Activated naive CD4-positive, alpha-beta T cell treated with anti-CD3 and anti-CD28 coated beads, Interleukin-2, amount 50 U/mL, for 72 hours (primary cell): ENCODE measurements at regions not wholly inside any gene's neighbourhood (a gene's known extent, or its start where the extent isn't known, plus 50 kb on each side); places are given as distances from the start of the nearest gene placed in this dataset.
"Not testable (repeated sequence)": the region's sequence is repeated elsewhere in the genome, so short reads cannot be mapped to it uniquely, and the experiment has no call there.

Source experiments
- ATAC-seq, 2 donors: fragments of 150-1000 bp; cut with Tn5 transposase; 2 replicates each; pipeline ENCODE4 v1.10.0; 2021; ENCODE audit warnings: mild to moderate bottlenecking in 2 of 2, moderate library complexity in 2 of 2
- DNase-seq, 2 donors: peaks; one replicate each; pipeline ENCODE4 v3.0.0; 2021 to 2022; ENCODE audit warnings: low spot score in 2 of 2
- H3K27ac Mint-ChIP-seq, 2 donors: one replicate each; pipeline ENCODE4 v1.8.0; 2022; ENCODE audit warnings: mild to moderate bottlenecking in 2 of 2, mixed read lengths in 2 of 2
- H3K36me3 Mint-ChIP-seq, 2 donors: one replicate each; pipeline ENCODE4 v1.8.0; 2022; ENCODE audit warnings: mixed read lengths in 2 of 2
- H3K9me3 Mint-ChIP-seq, 2 donors: one replicate each; pipeline ENCODE4 v1.8.0; 2022; ENCODE audit warnings: mixed read lengths in 2 of 2

DNA sequence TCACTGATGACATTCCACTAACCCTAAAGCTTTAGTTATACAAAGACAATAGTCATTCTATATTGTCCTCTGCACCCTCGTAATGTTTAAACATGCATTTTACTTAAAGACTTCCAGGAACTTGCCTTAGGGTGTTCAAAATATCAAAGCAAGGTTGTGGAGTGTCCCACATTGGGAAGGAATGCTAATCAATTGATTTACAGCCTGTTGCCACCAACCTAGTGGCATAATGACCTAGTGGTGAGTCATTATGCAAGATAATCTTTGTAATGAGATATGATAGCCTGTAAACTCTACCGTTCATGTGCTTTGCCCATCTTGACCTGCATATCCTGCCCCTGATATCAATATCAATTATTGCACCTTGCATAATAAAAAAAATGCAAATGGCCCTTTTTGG lies 542.9 kb downstream of the CDH9 start:
- no peak for DNase-seq
- Mint-ChIP-seq H3K36me3 (peaks cover 0 to 16% of the 10 kb centered on the region in 2 donors), H3K27ac (no peak overlapping the region), H3K9me3 (peaks cover 15 to 16% of the 10 kb centered on the region in 2 donors)
- ATAC-seq: no peak

DNA sequence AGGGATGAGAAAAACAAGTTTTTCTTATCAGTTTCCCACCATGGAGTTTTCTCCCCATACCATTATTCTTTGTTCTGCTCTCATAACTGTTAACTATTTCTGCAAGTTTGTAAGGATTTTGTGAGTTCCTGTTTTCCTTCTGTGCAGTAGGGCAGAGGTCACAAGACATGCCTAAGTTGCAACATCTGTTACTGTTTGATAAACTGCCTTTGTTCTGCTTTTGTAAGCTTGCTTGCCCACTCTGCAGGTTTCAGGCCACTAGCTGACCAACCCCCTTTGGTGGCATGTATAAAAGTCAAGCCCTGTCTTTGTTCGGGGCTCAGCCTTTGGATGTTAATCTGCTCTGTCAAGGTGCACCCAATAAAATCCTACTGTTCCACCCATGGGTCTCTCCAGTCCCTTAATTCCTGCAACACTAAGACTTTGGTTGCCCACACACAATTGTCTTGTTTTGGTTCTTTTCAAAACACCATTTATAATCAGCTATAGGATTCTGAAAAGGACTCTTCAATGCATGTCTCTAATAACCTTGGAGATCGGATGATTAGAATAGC lies 545.4 kb downstream of the CDH9 start:
- Mint-ChIP-seq H3K36me3 (peaks cover 0 to 21% of the 10 kb centered on the region in 2 donors), H3K9me3 (peaks cover 20 to 27% of the 10 kb centered on the region in 2 donors), H3K27ac (no peak overlapping the region)
- DNase-seq (no peak), ATAC-seq (no peak)

DNA sequence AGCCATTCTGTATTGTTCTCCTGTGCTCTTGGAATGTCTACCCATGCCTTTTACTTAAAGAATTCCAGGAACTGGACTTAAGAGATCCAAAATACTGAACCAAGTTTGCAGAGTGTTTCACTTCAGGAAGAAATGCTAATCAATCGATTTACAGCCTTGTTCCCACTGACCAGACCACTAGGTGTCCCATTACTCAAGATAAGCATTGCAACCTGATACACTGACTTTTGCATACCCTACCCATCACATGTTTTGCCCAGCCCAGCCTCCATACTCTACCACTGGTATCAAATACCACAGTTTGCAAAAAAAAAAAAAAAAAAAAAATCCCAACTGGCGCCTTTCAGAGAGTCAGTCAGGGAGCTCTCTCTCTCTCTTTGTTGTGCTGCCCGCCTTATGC lies 550.8 kb downstream of the CDH9 start:
- Mint-ChIP-seq H3K9me3 (peaks cover 16 to 24% of the 10 kb centered on the region in 2 donors), H3K27ac (no peak overlapping the region), H3K36me3 (peaks cover 5 to 22% of the 10 kb centered on the region in 2 donors)
- DNase-seq (no peak), ATAC-seq (no peak)

DNA sequence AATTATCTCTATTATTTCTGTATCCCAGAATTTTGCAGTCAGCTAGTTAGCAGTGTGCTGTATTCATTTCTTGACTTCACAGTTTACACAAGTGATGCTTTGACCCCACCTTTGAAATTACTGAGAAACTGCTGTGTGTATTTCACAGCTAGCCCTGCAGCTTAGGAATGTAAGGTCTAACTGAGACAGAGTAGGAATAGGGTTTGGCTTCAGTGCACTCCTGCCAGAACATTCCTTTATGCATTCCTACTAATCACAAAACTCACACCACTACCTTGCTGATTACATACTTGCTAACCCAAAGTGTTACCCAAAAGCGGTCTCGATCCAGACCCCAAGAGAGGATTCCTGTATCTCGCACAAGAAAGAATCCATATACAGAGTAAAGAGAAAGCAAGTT lies 551.8 kb downstream of the CDH9 start:
- H3K9me3 Mint-ChIP-seq: peaks cover 16 to 24% of the 10 kb centered on the region in 2 donors

DNA sequence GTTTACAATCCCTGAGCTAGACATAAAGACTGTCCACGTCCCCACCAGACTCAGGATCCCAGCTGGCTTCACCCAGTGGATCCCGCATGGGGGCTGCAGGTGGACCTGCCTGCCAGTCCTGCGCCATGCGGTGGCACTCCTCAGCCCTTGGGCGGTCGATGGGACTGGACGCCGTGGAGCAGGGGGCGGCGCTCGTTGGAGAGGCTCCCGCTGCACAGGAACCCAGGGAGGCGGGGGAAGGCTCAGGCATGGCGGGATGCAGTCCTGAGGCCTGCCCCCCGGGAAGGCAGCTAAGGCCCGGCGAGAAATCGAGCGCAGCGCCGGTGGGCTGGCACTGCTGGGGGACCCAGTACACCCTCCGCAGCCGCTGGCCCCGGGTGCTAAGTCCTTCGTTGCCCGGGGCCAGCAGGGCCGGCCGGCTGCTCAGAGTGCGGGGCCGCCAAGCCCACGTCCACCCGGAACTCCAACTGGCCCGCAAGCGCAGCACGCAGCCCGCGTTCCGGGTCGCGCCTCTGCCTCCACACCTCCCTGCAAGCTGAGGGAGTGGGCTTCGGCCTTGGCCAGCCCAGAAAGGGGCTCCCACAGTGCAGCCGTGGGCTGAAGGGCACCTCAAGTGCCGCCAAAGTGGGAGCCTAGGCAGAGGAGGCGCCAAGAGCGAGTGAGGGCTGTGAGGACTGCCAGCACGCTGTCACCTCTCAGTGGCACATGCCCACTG lies 553.1 kb downstream of the CDH9 start:
- H3K27ac Mint-ChIP-seq, DNase-seq, ATAC-seq: not testable (repeated sequence)
- peaks cover 13 to 19% of the 10 kb centered on the region in 2 donors for H3K9me3 Mint-ChIP-seq
- H3K36me3 Mint-ChIP-seq: peaks cover 5 to 22% of the 10 kb centered on the region in 2 donors

More for the DNA sequence above, 551.8 kb downstream of the CDH9 start:
- ATAC-seq (no peak), DNase-seq (no peak)
- Mint-ChIP-seq H3K27ac (no peak overlapping the region), H3K36me3 (peaks cover 5 to 22% of the 10 kb centered on the region in 2 donors)

DNA sequence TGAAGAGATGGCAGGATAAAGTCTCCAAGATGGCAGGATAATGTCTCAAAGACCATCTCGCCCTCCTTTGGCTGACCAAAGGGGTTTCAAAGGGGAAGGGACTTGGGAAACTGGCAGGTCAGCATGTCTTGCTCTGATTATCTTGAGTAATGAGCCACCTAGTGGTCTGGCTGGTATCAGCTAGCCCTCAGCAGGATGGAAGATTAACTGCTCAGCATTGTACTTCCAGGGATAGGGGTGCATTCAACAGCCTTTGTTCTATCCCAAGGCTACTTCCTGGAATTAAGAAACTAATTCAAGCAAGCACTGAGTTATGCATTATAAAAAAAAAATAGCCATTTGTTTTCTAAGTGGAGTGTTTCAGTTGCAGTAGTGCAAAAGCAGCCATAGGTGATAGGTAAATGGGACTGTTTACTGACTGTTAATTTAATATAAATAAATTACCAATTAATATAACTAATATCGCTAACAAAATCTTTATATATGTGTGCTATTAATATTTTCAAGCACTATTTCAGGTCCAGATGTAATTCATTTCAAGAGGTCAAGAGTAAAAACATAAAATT lies 555.5 kb downstream of the CDH9 start:
- H3K36me3 Mint-ChIP-seq: peaks cover 5 to 16% of the 10 kb centered on the region in 2 donors
- no peak for ATAC-seq
- no peak overlapping the region for H3K27ac Mint-ChIP-seq
- H3K9me3 Mint-ChIP-seq: peaks cover 7 to 12% of the 10 kb centered on the region in 2 donors
- no peak for DNase-seq

DNA sequence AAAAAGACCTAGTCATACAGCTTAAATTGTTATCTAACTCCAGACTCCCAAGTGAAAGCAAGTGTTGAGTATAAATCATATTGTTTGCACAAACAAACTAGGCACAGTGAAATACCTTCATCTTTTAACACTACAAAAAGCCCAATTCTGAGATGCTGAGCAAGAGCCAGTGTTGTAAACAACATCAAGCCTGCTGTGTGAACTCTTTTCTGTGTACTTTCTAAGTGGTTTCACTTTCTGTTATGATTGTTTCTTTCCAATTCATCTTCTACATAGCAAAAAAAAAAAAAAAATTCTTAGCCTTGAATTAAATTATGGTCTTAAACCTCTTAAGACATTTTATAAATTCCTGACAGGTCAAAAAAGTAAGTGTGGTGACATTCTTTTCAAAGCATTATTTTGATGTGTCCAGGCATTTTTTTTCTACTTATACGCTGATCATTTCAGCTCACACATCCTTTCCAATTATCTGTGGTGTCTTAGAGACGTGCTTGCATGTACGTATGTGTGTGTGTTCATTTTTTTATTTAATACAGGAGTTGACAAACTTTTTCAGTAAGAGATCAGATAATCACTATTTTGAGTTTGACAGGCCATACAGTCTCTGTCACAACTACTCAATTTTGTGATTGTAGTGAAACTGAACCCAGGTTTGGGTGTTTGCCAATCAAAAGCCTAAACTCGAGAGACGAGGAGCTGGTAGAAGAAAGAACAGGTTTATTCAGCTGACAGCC lies 556.1 kb downstream of the CDH9 start:
- no peak for ATAC-seq

DNA sequence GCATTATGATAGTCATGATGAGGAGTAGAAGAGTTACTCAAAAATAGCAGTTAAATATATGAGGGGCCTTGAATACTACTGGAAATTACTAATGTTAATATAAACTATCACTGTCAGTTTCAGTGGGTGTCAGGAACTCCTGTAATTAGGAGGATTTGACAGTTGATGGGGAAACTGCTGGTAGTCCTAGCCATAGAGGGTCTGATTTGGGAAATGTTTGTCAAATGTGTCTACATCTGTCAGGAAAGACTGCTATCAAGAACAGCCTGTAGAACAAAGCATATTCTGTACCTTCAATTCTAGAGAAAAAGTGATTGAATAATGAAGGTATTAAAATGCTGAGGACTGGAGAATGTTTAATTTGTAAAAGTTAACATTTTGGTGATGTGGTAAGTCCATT lies 567.9 kb downstream of the CDH9 start:
- DNase-seq: no peak
- H3K9me3 Mint-ChIP-seq: peaks cover 9% of the 10 kb centered on the region in 2 donors
- no peaks in the 10 kb centered on the region for H3K36me3 Mint-ChIP-seq
- no peak for ATAC-seq
- no peak overlapping the region for H3K27ac Mint-ChIP-seq

More for the DNA sequence above, 556.1 kb downstream of the CDH9 start:
- H3K27ac Mint-ChIP-seq: no peak overlapping the region
- peaks cover 5 to 16% of the 10 kb centered on the region in 2 donors for H3K36me3 Mint-ChIP-seq
- DNase-seq: no peak
- peaks cover 5 to 10% of the 10 kb centered on the region in 2 donors for H3K9me3 Mint-ChIP-seq

DNA sequence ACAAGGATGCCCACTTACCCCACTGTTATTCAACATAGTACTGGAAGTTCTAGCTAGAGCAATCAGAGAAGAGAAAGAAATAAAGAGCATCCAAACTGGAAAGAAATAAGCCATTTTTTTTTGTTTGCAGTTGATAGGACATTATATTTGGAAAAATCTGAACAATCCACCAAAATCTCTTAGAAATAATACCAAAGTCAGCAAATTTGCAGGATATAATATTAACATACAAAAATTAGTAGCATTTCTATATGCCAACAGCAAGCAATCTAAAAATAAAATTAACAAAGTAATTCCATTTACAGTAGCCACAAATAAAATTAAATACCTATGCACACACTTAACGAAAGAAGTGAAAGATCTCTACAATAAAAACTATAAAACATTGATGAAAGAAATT lies 599.3 kb downstream of the CDH9 start:
- ATAC-seq (no peak), DNase-seq (no peak)
- H3K36me3 Mint-ChIP-seq: no peaks in the 10 kb centered on the region
- H3K27ac Mint-ChIP-seq: no peak overlapping the region
- H3K9me3 Mint-ChIP-seq: peaks cover 20 to 24% of the 10 kb centered on the region in 2 donors

DNA sequence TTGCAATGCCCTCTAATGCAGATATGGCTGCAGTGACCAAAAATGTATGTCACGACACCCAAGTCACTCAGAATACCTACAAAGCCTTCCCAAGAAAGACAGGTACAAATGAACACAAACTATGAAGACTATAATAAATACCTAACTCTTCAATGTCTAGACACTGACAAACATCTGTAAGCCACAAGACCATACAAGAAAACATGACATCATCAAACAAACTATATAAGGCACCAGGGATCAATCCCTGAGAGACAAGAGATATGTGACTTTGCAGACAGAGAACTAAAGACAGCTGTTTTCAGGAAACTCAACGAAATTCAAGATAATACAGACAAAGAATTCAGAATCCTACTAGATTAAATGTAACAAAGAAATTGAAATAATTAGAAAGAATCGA lies 603.7 kb downstream of the CDH9 start:
- peaks cover 0 to 4% of the 10 kb centered on the region in 2 donors for H3K36me3 Mint-ChIP-seq
- H3K27ac Mint-ChIP-seq: no peak overlapping the region
- ATAC-seq: no peak

DNA sequence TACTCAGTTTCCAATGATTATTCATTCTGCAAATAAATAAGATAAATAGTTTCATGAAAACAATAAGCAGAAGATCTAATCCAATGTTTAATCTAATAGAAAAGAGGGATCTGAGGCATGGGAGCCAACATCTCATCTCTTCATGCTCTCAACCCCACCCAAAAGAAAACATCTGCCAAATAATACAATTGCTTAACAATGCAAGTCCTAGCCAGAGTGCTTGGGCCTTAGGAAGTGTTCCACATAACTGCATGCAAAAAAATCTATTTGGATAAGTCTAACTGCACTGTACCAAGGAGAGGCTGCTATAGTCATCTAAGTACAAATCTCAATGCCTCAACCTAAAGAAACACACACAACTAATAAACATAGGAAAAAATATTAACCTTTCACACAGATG lies 606.0 kb downstream of the CDH9 start:
- ATAC-seq (no peak), DNase-seq (no peak)
- Mint-ChIP-seq H3K36me3 (peaks cover 0 to 4% of the 10 kb centered on the region in 2 donors), H3K9me3 (peaks cover 11 to 23% of the 10 kb centered on the region in 2 donors), H3K27ac (no peak overlapping the region)

More for the DNA sequence above, 603.7 kb downstream of the CDH9 start:
- H3K9me3 Mint-ChIP-seq: peaks cover 16 to 20% of the 10 kb centered on the region in 2 donors
- no peak for DNase-seq

DNA sequence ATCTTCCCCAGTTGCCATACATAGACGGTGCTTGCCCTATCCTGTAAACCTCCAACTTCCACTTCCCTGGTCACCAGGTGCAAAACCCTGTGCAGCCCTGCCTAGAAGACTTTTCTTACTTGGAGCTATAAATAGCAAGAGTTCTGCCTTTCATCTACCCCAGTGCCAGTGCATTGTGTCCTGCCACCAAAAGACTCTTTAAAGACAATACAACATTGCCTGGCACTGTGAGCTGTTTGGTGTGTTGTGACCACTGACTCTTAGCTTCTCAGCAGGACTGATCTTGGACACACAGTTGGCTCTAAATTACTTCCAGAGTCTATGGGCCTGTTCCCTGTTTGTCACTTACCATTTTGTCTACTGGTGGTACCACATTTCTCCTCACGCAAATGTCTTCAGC lies 608.1 kb downstream of the CDH9 start:
- Mint-ChIP-seq H3K9me3 (peaks cover 11 to 23% of the 10 kb centered on the region in 2 donors), H3K27ac (no peak overlapping the region), H3K36me3 (peaks cover 0 to 9% of the 10 kb centered on the region in 2 donors)
- DNase-seq (no peak), ATAC-seq (no peak)

DNA sequence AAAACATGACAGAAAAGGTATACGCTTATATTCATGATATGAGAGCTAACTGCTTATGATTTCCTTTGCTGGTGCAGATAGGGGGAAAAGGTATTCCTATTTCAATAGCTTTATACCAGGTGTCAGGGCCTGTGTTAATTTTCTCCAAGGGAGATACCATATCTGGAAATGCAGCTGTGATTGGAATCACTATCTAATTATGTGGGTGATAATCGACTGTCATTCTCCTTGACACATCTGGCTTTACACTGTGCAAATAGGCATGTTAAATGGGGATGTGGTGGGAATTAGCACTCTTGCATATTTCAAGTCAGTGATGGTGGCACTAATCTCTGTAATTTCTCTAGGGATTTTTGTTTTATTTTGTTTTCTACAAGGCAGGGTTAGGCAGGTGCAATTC lies 611.1 kb downstream of the CDH9 start:
- Mint-ChIP-seq H3K36me3 (peaks cover 0 to 7% of the 10 kb centered on the region in 2 donors), H3K9me3 (peaks cover 12 to 23% of the 10 kb centered on the region in 2 donors), H3K27ac (no peak overlapping the region)
- ATAC-seq (no peak), DNase-seq (no peak)

DNA sequence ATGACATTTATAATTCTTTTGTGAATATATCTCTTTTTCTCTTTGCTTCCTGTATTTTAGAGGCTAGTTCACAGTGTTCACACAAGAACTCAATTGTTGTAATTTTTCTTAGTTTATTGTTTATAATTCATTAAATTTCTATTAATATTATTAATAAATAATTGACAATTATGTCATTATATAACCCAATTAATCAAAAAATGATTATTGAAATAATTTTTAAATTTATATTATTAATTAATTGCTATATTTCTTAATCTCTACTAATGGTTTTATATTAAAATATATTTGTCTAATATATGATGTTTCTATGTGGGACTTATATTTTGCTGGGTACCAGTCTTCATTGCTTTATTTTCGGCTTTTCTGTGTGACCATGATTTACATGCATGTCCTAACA lies 618.4 kb downstream of the CDH9 start:
- peaks cover 8 to 14% of the 10 kb centered on the region in 2 donors for H3K9me3 Mint-ChIP-seq
- H3K36me3 Mint-ChIP-seq: peaks cover 0 to 4% of the 10 kb centered on the region in 2 donors
- no peak for DNase-seq
- no peak overlapping the region for H3K27ac Mint-ChIP-seq
- no peak for ATAC-seq

DNA sequence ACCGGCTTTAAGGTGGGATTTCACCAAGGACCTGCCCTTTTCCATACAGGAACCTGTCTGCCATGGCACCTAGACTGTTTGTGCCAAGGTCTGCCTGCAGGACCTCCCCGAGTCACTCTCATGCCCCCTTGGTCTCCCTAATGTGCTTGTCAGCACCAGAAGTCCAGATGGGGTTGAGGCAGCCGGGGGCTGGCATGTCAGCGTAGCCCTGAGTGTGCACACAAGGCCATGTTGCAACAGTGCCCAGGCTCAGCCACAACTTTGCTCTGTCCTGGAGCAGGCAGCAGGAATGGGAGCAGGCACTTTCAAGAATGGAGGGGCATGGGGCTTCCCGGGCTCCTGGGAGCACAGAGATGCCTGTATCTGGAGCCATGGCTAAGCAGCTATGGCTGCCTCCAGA lies 621.5 kb downstream of the CDH9 start:
- no peak overlapping the region for H3K27ac Mint-ChIP-seq
- no peak for ATAC-seq
- no peak for DNase-seq
- H3K9me3 Mint-ChIP-seq: peaks cover 4 to 14% of the 10 kb centered on the region in 2 donors
- peaks cover 0 to 4% of the 10 kb centered on the region in 2 donors for H3K36me3 Mint-ChIP-seq

DNA sequence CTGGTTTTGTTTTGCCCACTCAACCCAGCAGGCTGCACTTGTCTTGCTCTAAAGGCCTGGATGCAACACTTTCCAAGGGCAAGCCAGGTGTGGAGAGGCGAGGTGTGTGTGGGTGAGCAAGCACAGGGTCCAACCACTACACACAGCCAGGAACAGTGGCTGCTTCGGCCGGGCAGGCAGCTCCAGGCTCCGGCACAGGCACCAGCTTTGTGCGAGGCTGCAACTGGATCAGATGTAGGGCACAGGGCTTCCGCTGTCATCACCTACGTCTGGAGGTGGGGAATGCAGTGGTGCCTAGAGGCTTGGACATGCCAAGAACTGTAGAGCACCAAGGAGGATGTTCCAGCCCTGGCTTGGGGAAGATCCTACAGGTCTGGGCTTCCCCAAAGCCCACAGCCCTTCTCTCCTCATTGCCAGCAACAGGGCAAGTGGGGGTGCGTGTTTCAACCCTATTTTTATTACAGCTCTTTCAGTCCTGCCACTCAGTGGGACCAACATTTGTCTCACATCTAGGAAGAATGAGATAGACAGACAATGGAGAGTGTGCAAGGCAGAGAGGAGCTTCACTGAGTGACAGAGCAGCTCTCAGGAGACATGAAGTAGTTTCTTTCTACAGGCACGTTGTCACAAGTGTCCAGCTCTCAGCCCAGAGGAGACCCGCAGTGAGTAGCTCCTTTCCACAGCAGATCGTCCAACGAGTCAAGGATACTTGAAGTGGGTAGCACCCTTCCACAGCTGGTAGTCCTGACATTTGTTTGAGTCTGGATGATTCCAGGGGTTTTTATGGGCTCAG lies 622.2 kb downstream of the CDH9 start:
- peaks cover 0 to 4% of the 10 kb centered on the region in 2 donors for H3K36me3 Mint-ChIP-seq
- no peak overlapping the region for H3K27ac Mint-ChIP-seq
- DNase-seq (no peak), ATAC-seq (no peak)
- H3K9me3 Mint-ChIP-seq: peaks cover 9 to 20% of the 10 kb centered on the region in 2 donors
